Neural crest cell (in vitro differentiated cells): ENCODE measurements at regions not wholly inside any gene's neighbourhood (a gene's known extent, or its start where the extent isn't known, plus 50 kb on each side); places are given as distances from the start of the nearest gene placed in this dataset.
"Not testable (repeated sequence)": the region's sequence is repeated elsewhere in the genome, so short reads cannot be mapped to it uniquely, and the experiment has no call there.

Experiments used
- DNase-seq: peaks from one replicate; pipeline ENCODE4 v3.0.0; 2021; ENCODE audit warnings: low read depth, mixed read lengths, low spot score
- H3K27ac Mint-ChIP-seq: one replicate; pipeline ENCODE4 v1.8.0; 2021; ENCODE audit warnings: mild to moderate bottlenecking, mixed read lengths; ENCODE audit not compliant: unreplicated experiment
- H3K27me3 Mint-ChIP-seq: 2 replicates; pipeline ENCODE4 v1.8.0; 2021; ENCODE audit warnings: low read depth, mild to moderate bottlenecking, mixed read lengths
- H3K36me3 Mint-ChIP-seq: 2 replicates; pipeline ENCODE4 v1.8.0; 2021; ENCODE audit warnings: low read depth, mild to moderate bottlenecking, mixed read lengths
- H3K4me1 Mint-ChIP-seq: 2 replicates; pipeline ENCODE4 v1.8.0; 2021; ENCODE audit warnings: mixed read lengths
- H3K4me3 Mint-ChIP-seq: one replicate; pipeline ENCODE4 v1.8.0; 2021; ENCODE audit warnings: mild to moderate bottlenecking, mixed read lengths
- H3K9me3 Mint-ChIP-seq: 2 replicates; pipeline ENCODE4 v1.8.0; 2021; ENCODE audit warnings: mixed read lengths
- TF ChIP-seq, protein P1 (sequence below): fragments of 200-600 bp; sonication (generic); conservative IDR thresholded peaks from 2 replicates; pipeline ENCODE4 v1.5.0; 2021; ENCODE audit warnings: antibody characterized with exemption, mild to moderate bottlenecking

DNA sequence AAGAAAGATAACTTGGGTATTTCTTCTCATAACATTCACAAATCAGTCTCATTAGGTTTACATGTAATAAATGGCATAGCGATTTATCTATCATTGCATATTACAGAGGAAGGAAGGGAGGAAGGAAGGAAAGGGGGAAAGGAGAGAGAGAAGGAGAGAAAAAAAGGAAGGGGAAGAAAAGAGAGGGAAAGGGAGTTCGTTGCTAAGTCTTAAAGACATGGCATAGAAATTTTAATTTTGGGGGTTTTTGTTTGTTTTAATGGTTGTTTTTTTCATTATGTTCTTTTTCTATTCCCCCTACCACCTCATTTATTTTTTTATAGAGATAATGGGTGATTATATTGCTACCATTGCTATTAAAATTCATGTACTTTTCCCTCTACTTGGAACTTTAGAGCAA lies 604.3 kb downstream of the IPMK start:
- H3K4me3 Mint-ChIP-seq = no peak overlapping the region
- H3K27ac Mint-ChIP-seq = no peak overlapping the region
- no peak for DNase-seq
- no peaks in the 10 kb centered on the region for H3K36me3 Mint-ChIP-seq
- TF ChIP-seq, protein P1, sequence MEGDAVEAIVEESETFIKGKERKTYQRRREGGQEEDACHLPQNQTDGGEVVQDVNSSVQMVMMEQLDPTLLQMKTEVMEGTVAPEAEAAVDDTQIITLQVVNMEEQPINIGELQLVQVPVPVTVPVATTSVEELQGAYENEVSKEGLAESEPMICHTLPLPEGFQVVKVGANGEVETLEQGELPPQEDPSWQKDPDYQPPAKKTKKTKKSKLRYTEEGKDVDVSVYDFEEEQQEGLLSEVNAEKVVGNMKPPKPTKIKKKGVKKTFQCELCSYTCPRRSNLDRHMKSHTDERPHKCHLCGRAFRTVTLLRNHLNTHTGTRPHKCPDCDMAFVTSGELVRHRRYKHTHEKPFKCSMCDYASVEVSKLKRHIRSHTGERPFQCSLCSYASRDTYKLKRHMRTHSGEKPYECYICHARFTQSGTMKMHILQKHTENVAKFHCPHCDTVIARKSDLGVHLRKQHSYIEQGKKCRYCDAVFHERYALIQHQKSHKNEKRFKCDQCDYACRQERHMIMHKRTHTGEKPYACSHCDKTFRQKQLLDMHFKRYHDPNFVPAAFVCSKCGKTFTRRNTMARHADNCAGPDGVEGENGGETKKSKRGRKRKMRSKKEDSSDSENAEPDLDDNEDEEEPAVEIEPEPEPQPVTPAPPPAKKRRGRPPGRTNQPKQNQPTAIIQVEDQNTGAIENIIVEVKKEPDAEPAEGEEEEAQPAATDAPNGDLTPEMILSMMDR = no peak
- no peaks in the 10 kb centered on the region for H3K27me3 Mint-ChIP-seq
- H3K9me3 Mint-ChIP-seq = peaks cover 3% of the 10 kb centered on the region
- H3K4me1 Mint-ChIP-seq = no peaks in the 10 kb centered on the region

GRCh38 chr10:57661206-57661605 lies 606.5 kb downstream of the IPMK start:
- H3K9me3 Mint-ChIP-seq = no peaks in the 10 kb centered on the region
- TF ChIP-seq, protein P1 = no peak
- no peaks in the 10 kb centered on the region for H3K36me3 Mint-ChIP-seq
- H3K27ac Mint-ChIP-seq = no peak overlapping the region
- no peaks in the 10 kb centered on the region for H3K4me1 Mint-ChIP-seq
- H3K4me3 Mint-ChIP-seq = no peak overlapping the region
- H3K27me3 Mint-ChIP-seq = no peaks in the 10 kb centered on the region
- DNase-seq = no peak

DNA sequence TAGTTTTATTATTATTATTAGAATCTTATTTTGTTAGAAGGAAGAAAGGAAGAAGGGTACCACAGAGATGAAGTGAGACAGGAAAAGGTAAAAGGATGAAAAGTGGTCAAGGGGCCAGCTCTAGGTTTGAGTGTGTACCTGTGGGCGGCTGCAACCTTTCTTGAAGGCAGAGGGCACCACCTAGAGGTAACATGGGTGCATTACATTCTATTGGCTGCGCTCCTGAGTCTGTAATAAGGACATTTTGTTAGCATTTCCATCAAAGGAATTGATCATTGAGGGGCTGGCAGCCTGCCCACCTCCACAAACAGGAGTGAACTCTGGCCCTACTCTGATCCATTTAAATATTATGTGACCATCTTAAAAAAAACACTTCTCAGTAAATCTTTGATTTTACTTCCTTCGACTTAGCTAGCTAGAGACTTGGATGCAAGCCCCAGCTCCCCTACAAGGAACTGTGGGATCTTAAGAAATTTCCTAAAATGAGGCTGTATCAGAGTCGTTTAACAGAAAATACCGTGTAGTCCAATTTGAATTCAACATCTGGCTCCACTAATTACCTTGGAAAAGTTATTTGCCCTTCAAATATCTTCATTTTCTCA lies 610.4 kb downstream of the IPMK start:
- Mint-ChIP-seq H3K27ac (no peak overlapping the region), H3K27me3 (no peaks in the 10 kb centered on the region), H3K36me3 (no peaks in the 10 kb centered on the region), H3K9me3 (no peaks in the 10 kb centered on the region), H3K4me1 (no peaks in the 10 kb centered on the region), H3K4me3 (no peak overlapping the region)
- TF ChIP-seq, protein P1 = peak; percentile 95
- DNase-seq = peak; percentile 48

- Mint-ChIP-seq H3K9me3 (peaks cover 4% of the 10 kb centered on the region), H3K4me1 (no peaks in the 10 kb centered on the region), H3K27ac (no peak overlapping the region), H3K36me3 (no peaks in the 10 kb centered on the region), H3K27me3 (no peaks in the 10 kb centered on the region), H3K4me3 (no peak overlapping the region)
- DNase-seq = no peak
- TF ChIP-seq, protein P1 = no peak
Measured at GRCh38 chr10:57654856-57655255, 612.8 kb downstream of the IPMK start.

DNA sequence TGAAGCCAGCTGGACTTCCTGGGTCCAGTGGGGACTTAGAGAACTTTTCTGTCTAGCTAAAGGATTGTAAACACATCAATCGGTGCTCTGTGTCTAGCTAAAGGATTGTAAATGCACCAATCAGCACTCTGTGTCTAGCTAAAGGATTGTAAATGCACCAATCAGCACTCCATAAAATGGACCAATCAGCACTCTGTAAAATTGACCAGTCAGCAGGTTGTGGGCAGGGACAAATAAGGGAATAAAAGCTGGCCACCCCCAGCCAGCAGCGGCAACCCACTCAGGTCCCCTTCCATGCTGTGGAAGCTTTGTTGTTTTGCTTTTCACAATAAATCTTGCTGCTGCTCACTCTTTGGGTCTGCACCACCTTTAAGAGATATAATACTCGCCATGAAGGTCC lies 622.6 kb downstream of the IPMK start:
- H3K4me3 Mint-ChIP-seq, H3K4me1 Mint-ChIP-seq, H3K27me3 Mint-ChIP-seq, H3K36me3 Mint-ChIP-seq, H3K9me3 Mint-ChIP-seq, H3K27ac Mint-ChIP-seq, DNase-seq: not testable (repeated sequence)

- TF ChIP-seq, protein P1 = no peak
- H3K36me3 Mint-ChIP-seq = no peaks in the 10 kb centered on the region
- H3K9me3 Mint-ChIP-seq = no peaks in the 10 kb centered on the region
- no peak overlapping the region for H3K4me3 Mint-ChIP-seq
- no peak for DNase-seq
- H3K27me3 Mint-ChIP-seq = no peaks in the 10 kb centered on the region
- no peaks in the 10 kb centered on the region for H3K4me1 Mint-ChIP-seq
- no peak overlapping the region for H3K27ac Mint-ChIP-seq
Measured at GRCh38 chr10:57638411-57638810, 629.3 kb downstream of the IPMK start.
